ENCODE measurements at regions not wholly inside any gene's neighbourhood (a gene's known extent, or its start where the extent isn't known, plus 50 kb on each side); places are given as distances from the start of the nearest gene placed in this dataset.

DNA sequence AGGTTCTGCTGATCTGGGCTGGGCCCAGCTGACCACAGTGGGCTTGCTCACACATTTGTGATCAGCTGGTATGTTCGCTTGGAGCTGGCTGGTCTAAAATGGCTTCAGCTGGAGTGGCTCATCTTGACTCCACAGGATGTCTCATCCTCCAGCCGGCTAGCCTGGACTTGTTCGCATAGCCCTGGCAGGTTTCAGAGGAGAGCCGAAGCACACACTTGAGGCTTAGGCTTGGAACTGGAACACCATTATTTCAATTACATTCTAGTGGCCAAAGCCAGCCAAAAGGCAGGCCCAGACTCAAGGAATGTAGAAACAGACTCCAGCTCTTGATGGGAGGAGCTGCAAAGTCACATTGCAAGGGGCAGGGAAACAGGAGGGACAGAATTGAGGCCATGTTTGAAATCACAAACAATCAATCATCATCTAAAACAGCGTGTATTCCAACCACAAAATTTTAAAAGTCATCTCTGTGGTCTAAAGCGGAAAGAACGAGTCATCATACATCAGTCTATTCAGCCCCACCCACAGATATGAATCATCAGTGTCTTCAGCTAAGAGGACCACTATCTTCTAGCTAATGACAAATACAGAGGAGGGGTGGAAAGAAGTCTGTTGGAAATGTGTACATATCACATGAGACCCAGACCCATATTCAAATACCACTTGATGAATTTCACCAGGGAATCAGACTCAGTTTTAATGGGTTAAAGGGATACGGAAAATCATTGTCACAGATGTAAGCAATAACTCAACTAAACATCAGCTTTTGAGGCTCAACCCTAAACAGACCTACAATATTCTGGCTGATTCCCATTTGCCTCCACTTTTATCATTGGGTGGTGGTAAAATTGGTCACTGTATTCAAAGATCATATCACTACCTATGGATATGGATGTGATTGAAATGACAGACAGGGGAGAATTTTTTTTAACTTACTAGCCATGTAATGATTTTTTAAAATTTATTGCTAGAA lies 139.0 kb upstream of the MKLN1 start:
- H3K4me3 ChIP-seq: no peak overlapping the region
- H3K9me3 ChIP-seq (ENCODE audit: control insufficient read depth in 4 of 4, insufficient read depth in 3 of 4, low read length in 3 of 4): no peaks in the 10 kb centered on the region
- WGBS, 2 donors: 61 to 67% methylated on average over 8 of the region's 8 CpGs
- no peak overlapping the region for H3K9ac ChIP-seq (ENCODE audit: insufficient read depth in 1 of 2, low read length in 2 of 2)
- peaks cover 0 to 2% (median 0%) of the 10 kb centered on the region in 5 donors for H3K4me1 ChIP-seq (ENCODE audit: control insufficient read depth in 5 of 5, insufficient read depth in 5 of 5, low read length in 5 of 5)
- H3K36me3 ChIP-seq (ENCODE audit: control insufficient read depth in 4 of 4, insufficient read depth in 4 of 4, low read length in 4 of 4): no peaks in the 10 kb centered on the region
- peaks cover 0 to 4% (median 2%) of the 10 kb centered on the region in 3 donors for H3K27me3 ChIP-seq (ENCODE audit: control insufficient read depth in 3 of 3, insufficient read depth in 3 of 3, low read length in 2 of 3)
- no peak for DNase-seq
- peak; percentile 60 for ATAC-seq (ENCODE audit: insufficient read depth, low FRiP score)
- TF ChIP-seq, protein P1, sequence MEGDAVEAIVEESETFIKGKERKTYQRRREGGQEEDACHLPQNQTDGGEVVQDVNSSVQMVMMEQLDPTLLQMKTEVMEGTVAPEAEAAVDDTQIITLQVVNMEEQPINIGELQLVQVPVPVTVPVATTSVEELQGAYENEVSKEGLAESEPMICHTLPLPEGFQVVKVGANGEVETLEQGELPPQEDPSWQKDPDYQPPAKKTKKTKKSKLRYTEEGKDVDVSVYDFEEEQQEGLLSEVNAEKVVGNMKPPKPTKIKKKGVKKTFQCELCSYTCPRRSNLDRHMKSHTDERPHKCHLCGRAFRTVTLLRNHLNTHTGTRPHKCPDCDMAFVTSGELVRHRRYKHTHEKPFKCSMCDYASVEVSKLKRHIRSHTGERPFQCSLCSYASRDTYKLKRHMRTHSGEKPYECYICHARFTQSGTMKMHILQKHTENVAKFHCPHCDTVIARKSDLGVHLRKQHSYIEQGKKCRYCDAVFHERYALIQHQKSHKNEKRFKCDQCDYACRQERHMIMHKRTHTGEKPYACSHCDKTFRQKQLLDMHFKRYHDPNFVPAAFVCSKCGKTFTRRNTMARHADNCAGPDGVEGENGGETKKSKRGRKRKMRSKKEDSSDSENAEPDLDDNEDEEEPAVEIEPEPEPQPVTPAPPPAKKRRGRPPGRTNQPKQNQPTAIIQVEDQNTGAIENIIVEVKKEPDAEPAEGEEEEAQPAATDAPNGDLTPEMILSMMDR (IDR thresholded peaks at IDR 0.05; ENCODE audit: control extremely low read depth, extremely low read depth): no peak
- H3K27ac ChIP-seq (ENCODE audit: low read depth in 1 of 2, low read length in 1 of 2): peak overlapping the region in 1 of 2 donors; percentile 61

DNA sequence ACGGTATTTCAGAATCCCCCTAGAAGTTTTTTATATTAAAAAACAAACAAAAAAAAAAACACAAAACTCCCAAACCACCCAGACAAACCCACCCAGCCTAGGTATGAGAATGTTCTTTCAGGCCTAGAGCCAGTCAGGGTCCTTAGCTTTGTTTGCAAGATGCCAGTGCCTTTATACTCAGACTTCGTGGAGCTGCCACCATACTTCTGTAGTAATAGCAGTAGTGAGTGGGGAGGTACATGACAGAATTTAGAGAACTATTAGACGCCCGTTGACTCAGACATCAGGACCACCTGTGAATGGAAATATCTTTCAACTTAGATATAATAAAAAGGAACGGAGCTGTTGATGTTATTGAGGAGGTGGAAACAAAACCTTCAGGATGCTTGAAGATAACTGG lies 138.2 kb upstream of the MKLN1 start:
- DNase-seq (no peak), ATAC-seq (ENCODE audit: insufficient read depth, low FRiP score) (no peak)
- 83 to 90% methylated on average over 5 of the region's 5 CpGs for WGBS, 2 donors
- Histone ChIP-seq H3K27me3 (ENCODE audit: control insufficient read depth in 3 of 3, insufficient read depth in 3 of 3, low read length in 2 of 3) (peaks cover 0 to 4% (median 2%) of the 10 kb centered on the region in 3 donors), H3K4me3 (no peak overlapping the region), H3K27ac (ENCODE audit: low read depth in 1 of 2, low read length in 1 of 2) (no peak overlapping the region), H3K36me3 (ENCODE audit: control insufficient read depth in 4 of 4, insufficient read depth in 4 of 4, low read length in 4 of 4) (no peaks in the 10 kb centered on the region), H3K9me3 (ENCODE audit: control insufficient read depth in 4 of 4, insufficient read depth in 3 of 4, low read length in 3 of 4) (no peaks in the 10 kb centered on the region), H3K4me1 (ENCODE audit: control insufficient read depth in 5 of 5, insufficient read depth in 5 of 5, low read length in 5 of 5) (peaks cover 0 to 2% (median 0%) of the 10 kb centered on the region in 5 donors), H3K9ac (ENCODE audit: insufficient read depth in 1 of 2, low read length in 2 of 2) (no peak overlapping the region)
- TF ChIP-seq, protein P1 (IDR thresholded peaks at IDR 0.05; ENCODE audit: control extremely low read depth, extremely low read depth): no peak

DNA sequence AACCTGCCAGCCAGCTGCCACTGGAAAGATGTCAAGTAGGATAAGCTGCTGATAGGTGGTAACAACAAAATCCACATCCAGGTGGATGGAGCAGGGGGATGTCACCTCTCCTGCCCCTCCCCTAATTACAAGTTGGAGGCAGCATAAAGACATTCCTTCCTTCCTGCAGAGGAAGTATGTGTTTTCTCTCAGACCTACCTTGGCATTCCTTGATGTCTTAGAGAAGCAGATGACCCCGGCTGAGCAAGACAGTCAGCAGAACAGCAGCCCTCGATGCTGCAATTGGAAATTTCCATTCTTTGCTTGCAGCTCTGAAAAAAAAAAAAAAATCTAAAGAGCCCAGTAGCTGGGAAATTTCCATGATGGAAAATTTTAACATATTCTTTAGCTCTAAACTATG lies 137.5 kb upstream of the MKLN1 start:
- no peak for ATAC-seq (ENCODE audit: insufficient read depth, low FRiP score)
- no peaks in the 10 kb centered on the region for H3K9me3 ChIP-seq (ENCODE audit: control insufficient read depth in 4 of 4, insufficient read depth in 3 of 4, low read length in 3 of 4)
- H3K4me1 ChIP-seq (ENCODE audit: control insufficient read depth in 5 of 5, insufficient read depth in 5 of 5, low read length in 5 of 5): peaks cover 0 to 2% (median 0%) of the 10 kb centered on the region in 5 donors
- H3K4me3 ChIP-seq: no peak overlapping the region
- H3K27ac ChIP-seq (ENCODE audit: low read depth in 1 of 2, low read length in 1 of 2): no peak overlapping the region
- no peak for DNase-seq
- no peaks in the 10 kb centered on the region for H3K36me3 ChIP-seq (ENCODE audit: control insufficient read depth in 4 of 4, insufficient read depth in 4 of 4, low read length in 4 of 4)
- TF ChIP-seq, protein P1 (IDR thresholded peaks at IDR 0.05; ENCODE audit: control extremely low read depth, extremely low read depth): no peak
- peaks cover 0 to 4% (median 2%) of the 10 kb centered on the region in 3 donors for H3K27me3 ChIP-seq (ENCODE audit: control insufficient read depth in 3 of 3, insufficient read depth in 3 of 3, low read length in 2 of 3)
- 32 to 50% methylated on average over 2 of the region's 2 CpGs for WGBS, 2 donors
- no peak overlapping the region for H3K9ac ChIP-seq (ENCODE audit: insufficient read depth in 1 of 2, low read length in 2 of 2)
